MV-4-11 (cell line): ENCODE measurements at regions not wholly inside any gene's neighbourhood (a gene's known extent, or its start where the extent isn't known, plus 50 kb on each side); places are given as distances from the start of the nearest gene placed in this dataset.
"Not testable (repeated sequence)": the region's sequence is repeated elsewhere in the genome, so short reads cannot be mapped to it uniquely, and the experiment has no call there.

Experiments used
- DNase-seq: peaks from one replicate; lab custom pipeline; 2025; lab: John Stamatoyannopoulos, UW

DNA sequence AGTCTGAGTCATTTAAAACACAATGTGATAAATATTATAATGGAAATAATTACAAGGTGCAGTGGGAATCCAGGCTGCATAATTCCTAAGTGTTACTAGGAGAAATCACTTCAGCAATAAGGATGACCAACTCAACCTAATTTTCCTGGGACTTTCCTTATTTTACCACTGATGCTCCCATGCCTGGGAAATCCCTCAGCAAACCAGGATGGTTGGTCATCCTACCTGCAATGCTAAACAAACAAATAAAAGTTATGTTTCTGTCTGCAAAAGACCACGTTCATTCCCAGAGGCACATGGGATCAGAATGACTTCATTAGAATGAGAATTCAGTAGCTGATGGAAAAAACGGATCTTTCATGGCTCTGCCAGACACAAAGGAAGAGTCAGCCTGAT is 130.8 kb upstream of the RAP1B start:
- no peak for DNase-seq

DNA sequence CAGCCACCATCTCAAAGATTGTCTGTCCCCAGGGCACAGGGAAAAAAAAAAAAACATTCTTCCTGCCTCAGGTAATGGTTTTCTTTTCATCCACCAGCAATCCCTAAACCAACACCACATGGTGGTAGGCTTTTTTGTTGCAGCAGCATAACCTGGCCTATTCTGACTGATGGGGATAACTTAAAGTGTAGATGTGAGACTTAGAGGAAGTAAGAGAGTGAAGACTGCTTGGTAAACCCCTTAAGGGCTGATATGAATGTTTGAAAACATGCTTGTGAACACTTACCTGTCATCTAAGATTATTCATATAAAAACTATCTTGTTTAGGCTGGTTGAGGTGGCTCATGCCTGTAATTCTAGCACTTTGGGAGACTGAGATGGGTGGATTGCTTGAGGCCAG is 130.2 kb upstream of the RAP1B start:
- DNase-seq: no peak

DNA sequence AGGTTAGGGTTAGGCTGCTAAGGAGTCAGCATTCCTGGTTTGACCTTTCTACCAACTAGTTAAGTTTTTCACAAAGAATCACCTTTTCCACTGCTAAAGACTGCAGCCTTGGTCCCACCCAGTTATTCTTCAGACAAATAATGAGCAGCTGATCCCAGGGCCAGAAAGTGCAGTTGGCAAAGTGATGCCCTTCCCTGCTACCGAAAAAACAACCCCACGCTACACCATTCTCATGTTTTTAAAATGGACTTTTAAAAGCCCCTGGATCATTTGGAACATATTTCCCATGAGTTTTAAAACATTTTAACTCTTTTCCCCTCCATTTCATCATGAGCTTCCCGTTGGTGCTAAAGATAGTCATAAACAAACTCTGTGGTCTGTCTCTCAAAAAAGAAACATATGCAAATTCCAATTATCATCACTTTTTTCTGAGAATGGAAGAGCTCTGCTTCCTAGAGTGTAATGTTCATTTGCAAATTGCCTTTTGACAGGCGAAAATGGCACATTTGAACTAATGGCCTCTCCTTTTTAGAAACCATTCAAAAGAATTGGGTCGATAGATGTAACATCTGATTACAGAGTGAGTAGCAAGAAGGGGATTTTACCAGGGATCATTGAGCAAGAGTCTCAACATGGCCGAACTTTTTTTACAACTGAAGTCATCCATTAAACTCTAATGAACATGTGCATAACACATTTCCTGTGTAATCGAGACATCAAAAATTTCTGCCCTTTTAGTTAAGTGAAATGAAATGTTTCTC is 129.3 kb upstream of the RAP1B start:
- DNase-seq: peak; percentile 70

DNA sequence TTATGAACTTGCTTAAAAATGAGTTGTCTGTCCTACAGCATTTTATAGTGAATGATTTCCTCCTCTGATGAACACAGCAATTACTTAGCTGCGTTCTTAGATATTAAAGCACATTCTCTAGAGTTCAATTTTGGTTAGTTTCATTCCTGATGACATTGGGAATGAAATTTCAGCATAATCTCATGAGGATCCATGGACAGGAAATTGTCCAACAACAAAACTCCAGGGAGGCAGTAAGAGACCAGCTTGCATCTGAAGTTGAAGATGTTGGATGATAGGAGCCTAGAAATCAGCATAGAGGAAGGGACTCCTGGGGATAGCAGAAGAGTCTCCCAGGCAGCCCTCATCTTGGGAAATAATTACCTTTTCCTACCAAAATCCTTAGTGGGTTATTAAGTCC is 128.7 kb upstream of the RAP1B start:
- no peak for DNase-seq

DNA sequence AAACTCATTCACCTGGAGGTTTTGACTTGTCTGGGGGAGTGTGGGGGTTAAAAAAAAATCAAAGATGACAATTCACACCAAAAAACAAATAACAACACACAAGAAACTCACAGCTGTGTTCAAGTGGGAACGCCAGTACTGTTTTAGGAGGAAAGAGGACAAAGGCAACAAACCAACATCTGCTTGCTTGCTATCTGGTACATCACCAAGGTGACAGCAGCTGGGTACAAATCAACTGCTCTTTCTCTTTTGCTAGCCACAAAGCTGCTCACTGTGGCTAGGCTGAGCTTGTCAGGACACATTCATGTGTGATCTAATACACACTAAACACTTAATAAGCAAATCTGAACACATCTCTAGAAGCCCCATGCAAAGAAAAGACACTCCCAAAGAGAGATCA is 128.0 kb upstream of the RAP1B start:
- peak; percentile 3 for DNase-seq

DNA sequence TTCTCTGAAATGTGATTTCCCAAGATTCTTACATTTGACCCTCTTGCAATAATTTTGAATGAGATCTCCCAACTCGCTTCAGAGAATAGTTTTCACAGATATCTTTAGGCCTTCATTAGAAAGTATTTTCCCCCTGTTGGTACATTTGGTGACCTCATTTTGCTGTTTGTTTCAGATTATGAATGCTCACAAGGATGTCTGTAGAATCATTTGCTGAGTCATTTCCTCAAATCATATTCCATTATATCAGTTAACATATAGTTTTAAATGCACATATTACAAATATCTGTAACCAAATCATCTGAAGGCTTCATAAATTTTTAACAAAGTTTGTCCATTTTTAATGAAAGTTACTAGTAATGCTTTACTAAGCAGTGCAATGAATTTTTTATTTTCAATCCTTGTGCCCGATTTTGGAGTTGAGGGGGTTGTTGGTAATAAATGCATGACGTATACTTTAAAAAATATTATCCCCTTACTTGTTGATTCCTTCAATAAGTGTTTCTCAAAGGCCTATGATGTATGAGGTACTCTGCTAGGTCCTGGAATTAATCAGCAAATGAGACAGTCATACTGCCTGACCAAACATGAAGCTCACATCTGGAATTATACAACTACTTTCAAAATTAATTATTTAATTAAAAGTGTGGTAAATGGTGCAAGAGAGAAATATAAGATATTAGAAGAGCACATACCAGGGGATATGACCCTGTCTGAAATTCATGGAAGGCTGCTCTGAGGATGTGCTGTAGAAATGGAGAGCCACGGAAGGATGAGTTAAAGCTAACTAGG is 126.9 kb upstream of the RAP1B start:
- DNase-seq: no peak

DNA sequence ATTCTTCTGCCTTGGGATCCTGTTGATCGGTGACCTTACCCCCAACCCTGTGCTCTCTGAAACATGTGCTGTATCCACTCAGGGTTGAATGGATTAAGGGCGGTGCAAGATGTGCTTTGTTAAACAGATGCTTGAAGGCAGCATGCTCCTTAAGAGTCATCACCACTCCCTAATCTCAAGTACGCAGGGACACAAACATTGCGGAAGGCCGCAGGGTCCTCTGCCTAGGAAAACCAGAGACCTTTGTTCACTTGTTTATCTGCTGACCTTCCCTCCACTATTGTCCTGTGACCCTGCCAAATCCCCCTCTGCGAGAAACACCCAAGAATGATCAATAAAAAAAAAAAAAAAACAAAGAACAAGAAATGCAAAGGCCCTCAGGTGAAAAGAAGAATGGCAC is 126.1 kb upstream of the RAP1B start:
- not testable (repeated sequence) for DNase-seq

DNA sequence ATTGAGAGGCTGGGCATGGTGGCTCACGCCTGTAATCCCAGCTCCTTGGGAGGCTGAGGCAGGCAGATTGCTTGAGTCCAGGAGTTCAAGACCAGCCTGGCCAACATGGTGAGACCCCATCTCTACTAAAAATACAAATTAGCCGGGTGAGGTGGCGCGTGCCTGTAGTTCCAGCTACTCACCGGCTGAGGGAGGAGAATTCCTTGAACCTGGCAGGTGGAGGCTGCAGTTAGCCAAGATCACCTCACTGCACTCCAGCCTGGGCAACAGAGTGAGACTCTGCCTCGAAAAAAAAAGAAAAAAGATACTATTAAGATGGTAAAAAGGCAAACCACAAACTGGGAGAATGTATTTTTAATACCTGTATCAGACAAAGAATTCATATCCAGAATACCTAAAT is 124.2 kb upstream of the RAP1B start:
- not testable (repeated sequence) for DNase-seq

DNA sequence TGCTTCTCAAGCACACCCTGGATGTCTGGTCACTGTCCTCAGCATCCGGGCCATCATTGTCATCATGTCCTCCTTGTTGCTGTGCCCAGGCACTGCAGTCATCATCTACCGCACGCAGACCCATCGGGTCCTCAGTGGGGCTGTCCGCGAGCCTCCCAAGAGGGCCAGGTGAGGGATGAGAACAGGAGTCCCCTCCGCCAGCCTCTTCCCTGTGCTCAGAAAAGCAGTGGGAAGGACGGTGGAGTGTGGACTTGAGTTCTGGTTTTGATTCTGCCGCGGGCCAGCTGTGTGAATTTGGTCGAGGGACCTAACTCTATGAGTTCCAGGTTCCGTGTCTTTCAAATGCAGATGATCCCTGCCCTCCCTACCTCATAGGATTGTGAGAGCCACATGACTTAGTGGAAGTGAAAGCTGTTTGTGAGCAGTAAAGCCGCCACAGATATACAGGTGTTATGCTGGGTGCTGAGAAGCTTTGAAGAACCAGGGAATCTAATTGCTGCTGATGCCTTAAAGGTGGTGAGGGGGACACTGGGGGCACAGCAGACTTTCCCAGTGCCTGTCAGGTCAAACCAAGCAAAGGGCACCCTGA is 122.9 kb upstream of the RAP1B start:
- no peak for DNase-seq

DNA sequence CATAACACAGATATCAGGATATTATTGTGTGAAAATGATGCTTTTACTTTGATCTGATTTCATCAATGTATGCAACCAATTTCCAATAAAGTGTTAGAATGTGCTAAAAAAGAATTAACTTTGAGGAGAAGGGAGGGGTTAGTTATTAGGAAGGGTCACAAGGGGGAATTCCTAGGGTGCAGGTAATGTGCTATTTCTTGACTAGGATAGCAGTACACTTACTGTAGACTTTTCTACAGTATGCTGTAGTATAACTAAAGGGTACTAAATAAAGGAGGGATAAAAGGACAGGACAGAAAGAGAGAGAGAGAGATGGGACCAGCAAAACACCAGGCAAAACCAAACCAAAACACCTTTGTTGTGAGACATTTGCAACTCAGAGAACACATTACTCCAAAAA is 121.4 kb upstream of the RAP1B start:
- no peak for DNase-seq

DNA sequence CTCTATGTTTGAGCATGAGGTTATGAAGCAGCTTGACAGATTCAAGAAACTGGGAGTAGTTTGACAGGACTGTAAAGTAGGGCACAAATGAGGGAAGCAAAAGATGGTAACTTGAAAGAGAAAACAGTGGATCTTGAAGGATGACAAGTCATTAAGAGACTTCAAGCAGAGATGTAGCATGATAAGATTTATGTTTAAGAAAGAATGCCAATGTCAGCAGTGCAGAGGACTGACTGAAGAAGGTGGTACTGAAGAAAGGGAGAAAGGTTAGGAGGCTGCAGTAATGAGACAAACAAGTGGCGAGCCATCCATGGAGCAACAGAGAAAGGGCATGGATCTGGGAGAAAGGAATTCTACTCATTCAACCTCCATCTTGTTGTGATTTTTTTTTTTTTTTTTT is 120.2 kb upstream of the RAP1B start:
- DNase-seq: no peak

DNA sequence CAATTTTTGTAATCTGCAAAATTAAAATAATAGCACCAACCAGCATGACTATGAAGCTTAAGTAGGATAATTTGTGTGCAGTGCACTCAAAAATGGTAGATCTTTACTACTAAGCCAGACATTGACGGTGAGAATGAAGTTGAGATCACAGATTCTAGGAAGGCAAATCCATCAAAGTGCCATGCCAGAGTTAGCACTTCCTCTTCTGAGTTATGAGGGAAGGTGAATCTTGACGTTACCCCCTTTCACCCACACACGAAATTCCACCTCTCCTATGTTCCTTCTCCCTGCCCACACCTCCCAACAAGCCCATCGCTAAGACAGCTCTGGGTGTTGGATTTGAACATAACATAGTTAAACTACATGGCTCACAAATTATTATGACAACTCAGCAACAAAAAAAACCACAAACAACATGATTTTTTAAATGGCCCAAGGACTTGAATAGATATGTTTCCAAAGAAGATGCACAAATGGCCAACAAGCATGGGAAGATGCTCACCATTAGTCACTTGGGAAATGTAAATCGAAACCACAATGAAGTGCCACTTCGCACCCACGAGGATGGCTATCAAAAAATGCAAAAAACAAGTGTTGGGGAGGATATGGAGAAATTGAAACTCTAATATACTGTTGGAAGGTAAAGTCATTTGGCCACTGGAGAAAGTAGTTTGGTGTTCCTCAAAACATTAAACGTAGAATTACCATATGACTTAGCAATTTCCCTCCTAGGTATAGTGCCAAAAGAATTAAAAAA is 119.3 kb upstream of the RAP1B start:
- DNase-seq: peak; percentile 17

DNA sequence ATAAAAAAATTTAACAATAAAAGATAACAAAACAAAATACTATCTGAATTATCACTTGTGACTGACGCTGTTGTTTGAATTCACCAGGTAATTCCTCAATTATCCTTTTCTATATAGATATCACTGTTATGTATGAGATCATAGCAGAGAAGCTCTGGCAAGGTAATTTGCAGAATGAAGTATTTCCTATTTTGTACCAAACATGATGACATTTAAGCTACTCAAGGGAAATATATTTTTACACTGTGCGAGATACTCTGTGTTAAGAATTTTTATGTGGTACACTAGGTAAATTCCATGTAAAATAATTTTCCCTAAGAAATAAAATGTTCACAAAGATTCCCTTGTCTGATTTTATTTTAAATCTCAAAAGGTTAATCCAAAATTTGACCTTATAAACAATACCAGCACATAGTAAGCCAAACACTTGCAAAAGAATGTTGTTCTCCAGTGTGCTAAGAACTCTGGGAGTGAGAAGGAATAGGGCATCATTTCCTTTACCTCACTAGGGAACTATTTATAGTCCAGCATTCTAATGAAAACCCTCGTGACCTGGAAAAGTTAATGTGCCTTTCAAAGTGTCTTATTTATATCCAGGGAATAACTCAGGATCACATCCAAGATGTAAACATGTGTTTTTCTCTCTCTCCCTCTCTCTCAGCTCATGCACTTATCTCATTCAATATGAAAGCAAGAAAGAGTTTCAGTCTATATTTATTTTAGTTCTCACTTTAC is 115.2 kb upstream of the RAP1B start:
- DNase-seq: no peak

DNA sequence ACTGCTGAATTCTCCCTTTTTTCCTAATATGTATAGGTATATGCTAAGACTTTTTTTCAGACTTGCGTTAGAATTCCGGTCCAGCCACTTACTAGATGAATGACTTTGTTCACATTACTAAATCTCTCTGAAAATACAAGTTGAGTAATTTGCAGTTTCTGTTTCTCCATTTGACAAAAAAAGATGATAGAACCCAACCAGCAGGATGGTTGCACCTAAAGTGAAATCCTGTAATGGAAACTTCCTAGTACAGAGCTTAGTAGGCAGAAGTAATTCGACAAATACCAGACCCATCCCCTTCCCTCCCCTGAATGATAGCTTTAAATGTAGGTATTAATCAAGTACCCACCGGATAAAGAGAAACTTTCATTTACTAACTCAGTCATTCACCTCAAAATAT is 113.6 kb upstream of the RAP1B start:
- DNase-seq: peak; percentile 59

DNA sequence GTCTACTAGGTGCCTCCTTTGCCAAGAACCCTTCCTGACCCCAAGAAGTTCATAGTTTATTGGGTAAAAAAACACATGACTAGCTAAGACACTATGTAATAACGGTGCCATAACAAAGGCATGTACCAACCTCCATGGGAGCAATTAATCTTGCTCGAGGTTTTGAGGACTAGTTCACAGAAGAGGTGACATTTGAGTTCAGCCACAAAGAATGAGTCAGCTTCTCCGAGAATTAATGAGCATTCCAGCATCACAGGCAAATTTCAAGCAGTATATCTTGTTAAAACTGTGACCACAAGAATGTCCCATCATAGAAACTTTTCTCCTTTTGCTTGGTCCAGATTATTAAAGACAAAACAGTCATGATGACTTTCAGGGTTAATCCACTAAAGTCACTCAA is 113.0 kb upstream of the RAP1B start:
- peak; percentile 84 for DNase-seq

DNA sequence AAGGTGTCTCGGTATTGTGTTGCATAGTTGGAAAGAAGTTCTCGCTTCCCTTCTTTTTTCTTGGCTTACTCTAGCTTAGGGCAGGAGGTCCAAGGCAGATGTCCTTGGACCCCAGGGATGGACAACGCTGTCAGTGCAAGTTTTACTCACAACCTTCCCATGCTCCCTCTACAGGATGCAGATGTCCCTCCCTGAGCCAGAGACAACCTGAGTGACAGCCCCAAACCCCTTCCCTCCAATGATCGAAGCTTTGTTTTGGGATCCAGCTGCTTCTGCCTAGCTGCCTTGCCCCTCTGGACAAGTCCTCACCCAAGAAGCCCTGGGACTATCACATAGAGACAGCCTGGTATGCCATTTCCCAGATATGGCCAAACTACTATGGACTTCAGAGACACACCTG is 112.0 kb upstream of the RAP1B start:
- no peak for DNase-seq

DNA sequence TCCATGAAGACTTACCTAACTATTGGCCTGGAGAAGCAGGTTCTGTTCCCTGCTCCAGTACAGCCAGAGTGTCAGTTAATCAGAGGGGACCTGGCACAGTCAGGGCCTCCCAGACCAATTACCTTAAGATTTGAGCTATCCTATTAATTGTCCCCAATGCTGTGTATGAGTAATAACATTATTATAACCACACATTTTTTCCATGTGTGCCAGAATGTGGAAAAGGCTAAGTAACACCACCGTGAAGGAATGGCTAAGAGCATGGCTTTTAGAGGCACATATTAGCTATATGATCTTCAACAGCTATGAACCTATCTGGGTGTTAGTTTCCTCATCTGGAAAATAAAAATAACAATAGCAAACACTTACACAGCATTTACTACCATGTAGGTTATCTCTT is 111.1 kb upstream of the RAP1B start:
- no peak for DNase-seq

DNA sequence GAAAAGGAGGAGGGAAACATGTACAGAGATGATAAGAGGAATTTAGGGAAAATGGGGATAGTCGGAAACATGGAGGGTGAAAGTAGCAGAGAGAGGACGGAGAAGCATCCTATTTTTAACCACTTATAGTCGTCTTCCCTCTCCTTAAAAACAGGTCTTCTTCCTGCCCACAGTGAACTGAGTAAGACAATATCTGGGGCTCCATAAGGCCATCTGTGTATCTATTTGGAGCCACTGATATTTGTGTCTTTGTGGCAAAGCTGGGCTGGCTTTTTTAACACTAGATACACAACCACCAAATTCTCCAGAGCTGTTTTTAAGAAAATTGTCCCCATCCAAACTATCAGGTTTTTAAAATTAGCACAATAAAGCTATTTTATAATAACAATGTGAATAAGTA is 109.5 kb upstream of the RAP1B start:
- no peak for DNase-seq

DNA sequence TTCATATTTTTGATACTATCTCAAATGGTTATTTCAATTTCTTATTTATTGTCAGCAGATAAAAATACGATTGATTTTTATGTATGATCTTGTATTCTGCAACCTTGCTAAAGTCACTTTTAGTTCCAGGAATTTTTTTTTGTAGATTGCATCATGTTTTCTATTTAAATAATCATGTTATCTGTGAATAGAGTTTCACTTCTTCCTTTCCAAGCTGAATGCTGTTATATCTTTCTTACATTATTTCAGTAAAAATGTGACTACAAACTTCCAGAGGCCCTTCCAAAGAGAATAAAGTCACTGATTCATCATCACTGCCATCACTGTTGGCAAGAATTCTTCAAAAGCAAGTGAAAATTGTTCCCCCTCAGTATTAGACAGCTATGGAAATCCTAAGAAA is 104.7 kb upstream of the RAP1B start:
- peak; percentile 87 for DNase-seq

DNA sequence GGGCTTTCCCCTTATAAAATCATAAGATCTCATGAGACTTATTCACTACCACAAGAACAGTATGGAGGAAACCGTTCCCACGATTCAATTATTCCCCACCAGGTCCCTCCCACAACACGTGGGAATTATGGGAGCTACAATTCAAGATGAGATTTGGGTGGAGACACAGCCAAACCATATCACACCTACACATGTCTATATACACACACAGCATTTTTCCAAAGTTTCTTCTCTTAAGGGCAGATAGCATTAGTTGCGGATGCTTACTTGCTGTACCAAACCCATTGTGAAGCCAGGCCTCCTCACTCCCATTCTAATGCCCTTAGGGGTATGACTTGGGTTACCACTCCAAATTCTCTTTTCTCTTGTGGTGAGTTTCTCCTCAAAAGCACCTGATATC is 104.1 kb upstream of the RAP1B start:
- no peak for DNase-seq

DNA sequence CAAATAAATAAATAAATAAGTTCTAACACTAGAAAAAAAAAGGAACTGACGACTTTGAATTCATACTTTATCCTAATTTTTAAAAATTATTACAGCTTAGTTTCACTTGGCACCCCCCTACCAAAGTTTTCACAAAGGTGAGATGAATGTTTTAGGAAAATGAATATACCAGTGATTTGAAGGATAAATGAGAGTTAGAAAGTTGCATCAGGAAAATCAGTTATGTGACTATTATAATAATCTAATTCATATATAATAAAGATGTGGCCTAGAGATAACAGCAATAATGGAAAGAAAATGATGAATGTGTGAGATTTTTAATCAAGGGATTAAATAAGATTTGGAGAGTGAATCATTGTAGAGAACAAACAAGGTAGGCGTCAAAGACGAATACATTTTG is 103.0 kb upstream of the RAP1B start:
- DNase-seq: no peak

DNA sequence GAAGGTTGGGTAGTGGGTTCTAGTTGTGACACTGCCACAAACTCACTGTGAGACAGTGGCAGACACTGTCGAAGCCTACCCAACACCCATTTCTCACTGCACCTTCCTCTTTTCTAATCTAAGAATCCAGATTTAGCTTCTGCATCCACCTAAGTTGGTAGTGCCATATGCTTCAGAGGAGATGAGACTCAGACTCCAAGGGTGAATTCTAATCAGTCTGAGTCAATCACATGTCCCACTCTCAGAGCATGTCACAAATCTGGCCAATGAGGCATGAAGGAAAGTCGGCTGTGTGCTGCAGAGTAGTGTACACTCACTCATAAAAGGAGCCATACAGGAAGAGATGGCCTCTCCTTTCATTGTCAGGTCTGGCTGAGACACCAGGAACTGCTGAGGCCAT is 102.1 kb upstream of the RAP1B start:
- DNase-seq: no peak
